KOPT-K1 (cell line): ENCODE measurements at regions not wholly inside any gene's neighbourhood (a gene's known extent, or its start where the extent isn't known, plus 50 kb on each side); places are given as distances from the start of the nearest gene placed in this dataset.

ENCODE experiments used
- H3K27ac ChIP-seq: fragments of 200-600 bp; sonication (generic); 2 replicates; pipeline ENCODE4 v1.5.1; 2016; ENCODE audit warnings: antibody characterized with exemption, mild to moderate bottlenecking, low read depth, low read length; ENCODE audit not compliant: poor library complexity, severe bottlenecking
- H3K36me3 ChIP-seq: fragments of 200-600 bp; sonication (generic); 2 replicates; pipeline ENCODE4 v1.5.1; 2017; ENCODE audit warnings: antibody characterized with exemption, mild to moderate bottlenecking, low read length, moderate library complexity; ENCODE audit not compliant: insufficient read depth
- H3K9me3 ChIP-seq: fragments of 200-600 bp; sonication (generic); 2 replicates; pipeline ENCODE4 v1.5.1; 2017; ENCODE audit warnings: antibody characterized with exemption, low read length, mild to moderate bottlenecking; ENCODE audit not compliant: insufficient read depth, poor library complexity, severe bottlenecking

DNA sequence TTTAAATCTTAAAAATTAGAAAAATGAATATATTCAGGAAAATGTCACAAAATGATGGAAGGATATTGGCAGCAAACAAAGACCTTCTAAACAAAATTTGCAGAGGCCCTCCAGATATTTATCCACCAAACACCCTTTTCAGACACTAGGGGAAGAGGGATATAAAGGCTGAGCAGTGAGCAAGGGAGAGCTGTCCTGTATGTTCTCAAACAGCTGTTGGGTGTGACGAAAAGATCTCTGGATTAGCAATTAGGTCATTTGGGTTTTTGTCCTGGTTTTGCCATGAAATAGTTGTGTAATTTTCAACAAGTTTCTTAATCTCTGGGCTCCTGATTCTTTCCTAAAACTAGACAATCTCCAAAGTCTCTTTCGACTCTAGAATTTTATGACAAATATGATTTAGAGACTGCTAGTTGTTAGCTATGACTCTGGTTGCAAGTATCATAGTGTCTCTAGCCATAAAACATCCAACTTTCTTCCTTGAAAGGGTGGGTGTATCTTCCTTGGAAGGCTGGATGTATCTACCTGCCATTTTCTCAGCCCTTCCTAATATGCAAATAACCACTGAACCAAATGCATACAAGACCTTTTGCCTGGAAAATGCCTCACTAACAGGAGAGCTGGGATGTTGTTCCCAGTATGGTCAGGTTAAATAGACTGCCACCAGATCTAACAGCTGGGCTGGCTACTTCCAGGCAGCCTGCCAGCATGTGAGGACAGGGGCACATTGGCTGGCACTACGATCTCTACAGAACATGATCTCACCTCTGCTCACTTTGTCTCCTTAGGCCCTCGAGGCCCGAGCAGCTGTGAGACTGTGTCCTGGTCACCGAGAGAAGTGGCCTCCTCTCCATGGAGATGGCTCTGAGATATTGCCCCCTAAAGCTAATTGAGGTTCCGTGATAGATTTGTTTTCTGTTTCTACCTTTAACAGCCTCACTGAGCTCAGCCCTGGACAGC, 225.5 kb upstream of the JADE1 start:
- no peaks in the 10 kb centered on the region for H3K9me3 ChIP-seq
- no peaks in the 10 kb centered on the region for H3K36me3 ChIP-seq
- no peak overlapping the region for H3K27ac ChIP-seq

GRCh38 chr4:128582427-128582870, 227.1 kb upstream of the JADE1 start:
- no peaks in the 10 kb centered on the region for H3K9me3 ChIP-seq
- H3K27ac ChIP-seq = no peak overlapping the region
- H3K36me3 ChIP-seq = no peaks in the 10 kb centered on the region

GRCh38 chr4:128579154-128579853, 230.2 kb upstream of the JADE1 start:
- no peak overlapping the region for H3K27ac ChIP-seq
- H3K36me3 ChIP-seq = no peaks in the 10 kb centered on the region
- H3K9me3 ChIP-seq = no peaks in the 10 kb centered on the region

DNA sequence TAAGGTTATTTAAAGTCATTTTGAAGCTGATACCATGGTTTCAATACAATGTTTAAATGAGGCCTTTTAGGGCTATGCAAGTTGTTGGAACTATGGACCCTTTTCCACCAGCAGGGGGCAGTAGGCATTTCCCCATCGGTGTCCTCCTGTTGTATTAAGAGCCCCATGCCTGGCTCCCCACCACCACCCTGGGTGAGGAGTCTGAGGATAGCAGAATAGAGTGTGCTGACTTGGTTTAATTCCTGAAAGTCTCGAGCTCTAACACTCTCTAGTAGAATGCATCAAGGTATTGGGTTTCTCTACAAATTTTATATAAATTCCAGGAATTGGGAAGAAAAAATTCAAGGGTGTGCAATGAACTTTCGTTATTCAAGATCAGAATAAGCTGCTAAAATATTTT, 234.8 kb upstream of the JADE1 start:
- Histone ChIP-seq H3K36me3 (no peaks in the 10 kb centered on the region), H3K9me3 (no peaks in the 10 kb centered on the region), H3K27ac (no peak overlapping the region)

DNA sequence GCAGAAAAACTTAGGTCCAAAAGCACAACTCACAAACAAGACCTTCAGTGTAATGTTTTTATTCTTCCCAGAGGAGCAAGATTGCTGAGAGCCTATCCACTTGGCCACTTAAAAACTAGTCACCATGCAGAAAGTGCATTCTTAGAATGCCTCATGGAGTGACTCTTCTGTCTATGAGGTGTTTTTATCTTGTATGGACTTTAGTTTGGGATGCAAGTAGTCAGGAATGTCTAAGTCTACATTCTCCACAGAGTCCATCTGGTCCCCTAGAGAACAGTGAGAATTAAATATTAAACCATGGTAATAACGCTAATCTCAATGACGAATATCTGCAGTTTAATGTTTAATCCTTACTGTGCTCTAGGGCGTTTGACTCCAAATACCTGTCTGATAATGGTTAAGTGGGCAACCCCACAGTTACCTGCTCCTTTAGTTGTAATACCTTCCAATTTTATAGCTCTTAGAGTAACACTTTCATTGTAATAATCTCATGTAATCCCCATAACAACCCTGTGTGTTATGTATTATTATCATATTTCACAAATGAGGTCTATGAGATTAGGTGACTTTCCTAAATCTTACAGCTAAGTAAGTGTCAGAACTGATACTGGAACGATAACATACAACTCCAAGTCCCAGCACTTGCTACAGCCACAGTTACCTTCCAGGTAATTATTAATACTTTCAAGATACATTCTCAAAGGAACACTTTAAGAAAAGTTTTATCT, 235.6 kb upstream of the JADE1 start:
- Histone ChIP-seq H3K27ac (no peak overlapping the region), H3K9me3 (no peaks in the 10 kb centered on the region), H3K36me3 (no peaks in the 10 kb centered on the region)

- no peaks in the 10 kb centered on the region for H3K9me3 ChIP-seq
- H3K36me3 ChIP-seq = no peaks in the 10 kb centered on the region
- no peak overlapping the region for H3K27ac ChIP-seq
These were observed 236.7 kb upstream of the JADE1 start for GRCh38 chr4:128572778-128573241.

DNA sequence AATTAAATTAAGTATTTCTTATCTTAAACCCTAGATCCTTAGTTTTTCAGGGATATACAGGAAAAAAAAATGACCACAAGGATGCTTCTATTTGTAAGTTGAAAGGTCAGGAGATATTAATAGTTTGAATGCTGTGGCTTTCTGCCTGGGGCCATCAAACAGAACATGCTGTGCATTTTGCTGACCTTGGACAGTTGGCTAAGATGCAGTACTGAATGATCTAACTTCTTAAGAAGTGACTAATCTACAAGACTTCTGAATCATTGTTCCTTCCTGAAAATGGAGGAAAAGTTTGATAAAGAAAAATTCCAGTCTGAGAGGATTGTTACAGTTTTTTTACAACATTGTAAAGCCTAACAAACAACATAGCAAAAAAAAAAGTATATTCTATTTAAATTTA, 237.8 kb upstream of the JADE1 start:
- no peaks in the 10 kb centered on the region for H3K36me3 ChIP-seq
- H3K27ac ChIP-seq = no peak overlapping the region
- H3K9me3 ChIP-seq = no peaks in the 10 kb centered on the region

GRCh38 chr4:128570387-128570975, 239.0 kb upstream of the JADE1 start:
- H3K9me3 ChIP-seq = no peaks in the 10 kb centered on the region
- H3K27ac ChIP-seq = no peak overlapping the region
- no peaks in the 10 kb centered on the region for H3K36me3 ChIP-seq

GRCh38 chr4:128566693-128567092, 242.8 kb upstream of the JADE1 start:
- H3K36me3 ChIP-seq = no peaks in the 10 kb centered on the region
- no peak overlapping the region for H3K27ac ChIP-seq
- no peaks in the 10 kb centered on the region for H3K9me3 ChIP-seq

GRCh38 chr4:128565565-128566186, 243.8 kb upstream of the JADE1 start:
- H3K36me3 ChIP-seq = no peaks in the 10 kb centered on the region
- no peak overlapping the region for H3K27ac ChIP-seq
- H3K9me3 ChIP-seq = no peaks in the 10 kb centered on the region

GRCh38 chr4:128565054-128565453, 244.4 kb upstream of the JADE1 start:
- Histone ChIP-seq H3K27ac (no peak overlapping the region), H3K9me3 (no peaks in the 10 kb centered on the region), H3K36me3 (no peaks in the 10 kb centered on the region)

GRCh38 chr4:128564081-128564630, 245.3 kb upstream of the JADE1 start:
- no peak overlapping the region for H3K27ac ChIP-seq
- no peaks in the 10 kb centered on the region for H3K9me3 ChIP-seq
- no peaks in the 10 kb centered on the region for H3K36me3 ChIP-seq

DNA sequence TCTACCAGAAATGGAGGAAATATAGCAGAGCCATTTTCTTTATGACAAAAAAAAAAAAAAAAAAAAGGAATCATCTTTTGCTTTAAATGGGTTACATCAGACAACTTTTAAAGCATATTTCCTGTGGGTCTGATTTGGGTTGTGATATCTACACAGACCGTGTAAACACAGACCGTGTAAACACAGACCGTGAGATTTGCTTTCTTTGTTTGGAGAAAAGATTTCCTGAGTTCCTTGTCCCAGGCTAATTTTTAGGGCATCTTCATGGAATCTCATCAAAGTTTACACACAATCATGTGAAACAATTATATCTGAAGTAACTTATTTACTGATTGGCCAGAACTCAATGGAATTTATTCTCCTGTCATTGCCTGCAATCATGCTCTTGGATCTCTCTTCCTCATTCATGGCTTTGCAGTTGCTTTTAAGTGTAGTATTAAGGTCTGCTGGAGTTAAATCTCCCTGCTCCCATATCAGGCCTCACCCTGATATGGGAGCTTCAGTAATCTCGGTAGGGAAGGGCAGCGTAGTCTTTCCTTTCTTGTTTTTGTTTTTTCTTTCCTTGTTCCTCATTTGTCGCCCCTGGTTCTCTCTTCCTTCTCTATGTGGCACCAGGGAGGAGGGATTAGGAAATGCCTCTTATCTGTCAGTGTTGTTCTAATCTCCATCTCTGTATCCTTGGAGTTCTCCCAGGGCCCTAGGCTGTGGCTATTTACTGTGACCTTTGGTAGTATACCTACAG, 248.6 kb upstream of the JADE1 start:
- Histone ChIP-seq H3K27ac (no peak overlapping the region), H3K36me3 (no peaks in the 10 kb centered on the region), H3K9me3 (no peaks in the 10 kb centered on the region)
